Astrocyte (in vitro differentiated cells and primary cell): ENCODE measurements at regions not wholly inside any gene's neighbourhood (a gene's known extent, or its start where the extent isn't known, plus 50 kb on each side); places are given as distances from the start of the nearest gene placed in this dataset.

Source experiments
- DNase-seq: peaks from one replicate; pipeline ENCODE4 v3.0.0-alpha.2; 2010; ENCODE audit warnings: low read depth
- FAIRE-seq: peaks from 2 replicates; lab custom pipeline; 2011; peaks lifted over from hg19 to GRCh38; lab: Jason Lieb, UNC
- H2AFZ ChIP-seq: 2 replicates; pipeline ENCODE4 v1.6.0; 2012; ENCODE audit warnings: low read depth, low read length, inconsistent platforms
- H3K27ac ChIP-seq: 2 replicates; pipeline ENCODE4 v1.5.1; 2011; ENCODE audit warnings: low read depth, low read length, inconsistent platforms
- H3K27me3 ChIP-seq: 2 replicates; pipeline ENCODE4 v1.6.0; 2011; ENCODE audit warnings: low read length, inconsistent platforms; ENCODE audit not compliant: insufficient read depth
- H3K36me3 ChIP-seq: 2 replicates; pipeline ENCODE4 v1.5.1; 2011; ENCODE audit warnings: low read length, inconsistent platforms; ENCODE audit not compliant: insufficient read depth
- H3K4me1 ChIP-seq: 2 replicates; pipeline ENCODE4 v1.5.1; 2011; ENCODE audit warnings: low read length, inconsistent platforms; ENCODE audit not compliant: insufficient read depth
- H3K4me2 ChIP-seq: 2 replicates; pipeline ENCODE4 v1.6.0; 2012; ENCODE audit warnings: low read length, inconsistent platforms
- H3K4me3 ChIP-seq: 2 replicates; pipeline ENCODE4 v1.5.1; 2011; ENCODE audit warnings: low read depth, mild to moderate bottlenecking, low read length, inconsistent platforms; ENCODE audit not compliant: insufficient read depth
- H3K79me2 ChIP-seq: 2 replicates; pipeline ENCODE4 v1.6.0; 2012; ENCODE audit warnings: mild to moderate bottlenecking, low read length, inconsistent platforms; ENCODE audit not compliant: insufficient read depth
- H3K9ac ChIP-seq: 2 replicates; pipeline ENCODE4 v1.6.0; 2012; ENCODE audit warnings: mild to moderate bottlenecking, low read length, inconsistent platforms
- H3K9me3 ChIP-seq: 2 replicates; pipeline ENCODE4 v1.5.1; 2012; ENCODE audit warnings: low read depth, mild to moderate bottlenecking, low read length, inconsistent platforms; ENCODE audit not compliant: insufficient read depth
- H4K20me1 ChIP-seq: 2 replicates; pipeline ENCODE4 v1.6.0; 2012; ENCODE audit warnings: low read length, inconsistent platforms; ENCODE audit not compliant: insufficient read depth
- H3K27ac Mint-ChIP-seq: one replicate; pipeline ENCODE4 v1.8.0; 2021; ENCODE audit warnings: mild to moderate bottlenecking, mixed read lengths; ENCODE audit not compliant: unreplicated experiment
- H3K27me3 Mint-ChIP-seq: one replicate; pipeline ENCODE4 v1.8.0; 2021; ENCODE audit warnings: low read depth, mixed read lengths; ENCODE audit not compliant: unreplicated experiment
- H3K36me3 Mint-ChIP-seq: one replicate; pipeline ENCODE4 v1.8.0; 2021; ENCODE audit warnings: low read depth, mixed read lengths; ENCODE audit not compliant: unreplicated experiment
- H3K4me1 Mint-ChIP-seq: one replicate; pipeline ENCODE4 v1.8.0; 2021; ENCODE audit warnings: low read depth, mixed read lengths; ENCODE audit not compliant: unreplicated experiment
- H3K4me3 Mint-ChIP-seq: one replicate; pipeline ENCODE4 v1.8.0; 2021; ENCODE audit warnings: mild to moderate bottlenecking, moderate library complexity, mixed read lengths; ENCODE audit not compliant: unreplicated experiment
- H3K9me3 Mint-ChIP-seq: one replicate; pipeline ENCODE4 v1.8.0; 2021; ENCODE audit warnings: mild to moderate bottlenecking, mixed read lengths; ENCODE audit not compliant: unreplicated experiment
- CTCF ChIP-seq: IDR thresholded peaks from 2 replicates; pipeline ENCODE4 v1.5.1; 2011; ENCODE audit warnings: low read depth, mild to moderate bottlenecking, inconsistent platforms, low read length, moderate library complexity; ENCODE audit not compliant: insufficient read depth
- EZH2 ChIP-seq: IDR thresholded peaks from 2 replicates; pipeline ENCODE4 v1.6.1; 2012; ENCODE audit warnings: mild to moderate bottlenecking, low read length, inconsistent platforms; ENCODE audit not compliant: insufficient read depth

- Histone ChIP-seq H3K79me2 (no peaks in the 10 kb centered on the region), H3K9me3 (no peaks in the 10 kb centered on the region), H2AFZ (no peak overlapping the region), H3K4me1 (no peaks in the 10 kb centered on the region), H3K27me3 (no peaks in the 10 kb centered on the region), H3K4me3 (no peak overlapping the region), H3K27ac (no peak overlapping the region), H3K36me3 (no peaks in the 10 kb centered on the region), H4K20me1 (no peaks in the 10 kb centered on the region), H3K9ac (no peak overlapping the region), H3K4me2 (no peak overlapping the region)
- Mint-ChIP-seq H3K9me3 (peaks cover 10% of the 10 kb centered on the region), H3K4me3 (no peak overlapping the region), H3K4me1 (no peaks in the 10 kb centered on the region), H3K36me3 (no peaks in the 10 kb centered on the region), H3K27ac (no peak overlapping the region), H3K27me3 (no peaks in the 10 kb centered on the region)
- peak; percentile 1 for DNase-seq
- peak; percentile 72 for FAIRE-seq
- no peak for TF ChIP-seq EZH2
- no peak for TF ChIP-seq CTCF
Measured at GRCh38 chr9:80522465-80522864, 950.7 kb downstream of the TLE4 start.

GRCh38 chr9:80521151-80521550 is 949.4 kb downstream of the TLE4 start:
- no peaks in the 10 kb centered on the region for H3K36me3 Mint-ChIP-seq
- Histone ChIP-seq H2AFZ (no peak overlapping the region), H3K9me3 (no peaks in the 10 kb centered on the region), H3K4me1 (no peaks in the 10 kb centered on the region), H3K4me2 (no peak overlapping the region), H3K27me3 (no peaks in the 10 kb centered on the region), H3K79me2 (no peaks in the 10 kb centered on the region), H3K36me3 (no peaks in the 10 kb centered on the region), H3K9ac (no peak overlapping the region), H3K4me3 (no peak overlapping the region), H3K27ac (no peak overlapping the region), H4K20me1 (no peaks in the 10 kb centered on the region)
- DNase-seq = no peak
- FAIRE-seq = no peak
- H3K4me3 Mint-ChIP-seq = no peak overlapping the region
- H3K27me3 Mint-ChIP-seq = no peaks in the 10 kb centered on the region
- H3K27ac Mint-ChIP-seq = no peak overlapping the region
- H3K4me1 Mint-ChIP-seq = no peaks in the 10 kb centered on the region
- TF ChIP-seq EZH2 (no peak), CTCF (no peak)
- H3K9me3 Mint-ChIP-seq = peaks cover 2% of the 10 kb centered on the region

- Histone ChIP-seq H2AFZ (no peak overlapping the region), H3K79me2 (no peaks in the 10 kb centered on the region), H3K9me3 (no peaks in the 10 kb centered on the region), H3K36me3 (no peaks in the 10 kb centered on the region), H3K27ac (no peak overlapping the region), H4K20me1 (no peaks in the 10 kb centered on the region), H3K4me1 (no peaks in the 10 kb centered on the region), H3K9ac (no peak overlapping the region), H3K27me3 (no peaks in the 10 kb centered on the region), H3K4me3 (no peak overlapping the region), H3K4me2 (no peak overlapping the region)
- Mint-ChIP-seq H3K4me3 (no peak overlapping the region), H3K27me3 (no peaks in the 10 kb centered on the region), H3K9me3 (peaks cover 2% of the 10 kb centered on the region), H3K36me3 (no peaks in the 10 kb centered on the region), H3K27ac (no peak overlapping the region), H3K4me1 (no peaks in the 10 kb centered on the region)
- no peak for FAIRE-seq
- no peak for DNase-seq
- TF ChIP-seq CTCF (no peak), EZH2 (no peak)
Measured at GRCh38 chr9:80520231-80520630, 948.5 kb downstream of the TLE4 start.
